ENCODE measurements at regions not wholly inside any gene's neighbourhood (a gene's known extent, or its start where the extent isn't known, plus 50 kb on each side); places are given as distances from the start of the nearest gene placed in this dataset.

DNA sequence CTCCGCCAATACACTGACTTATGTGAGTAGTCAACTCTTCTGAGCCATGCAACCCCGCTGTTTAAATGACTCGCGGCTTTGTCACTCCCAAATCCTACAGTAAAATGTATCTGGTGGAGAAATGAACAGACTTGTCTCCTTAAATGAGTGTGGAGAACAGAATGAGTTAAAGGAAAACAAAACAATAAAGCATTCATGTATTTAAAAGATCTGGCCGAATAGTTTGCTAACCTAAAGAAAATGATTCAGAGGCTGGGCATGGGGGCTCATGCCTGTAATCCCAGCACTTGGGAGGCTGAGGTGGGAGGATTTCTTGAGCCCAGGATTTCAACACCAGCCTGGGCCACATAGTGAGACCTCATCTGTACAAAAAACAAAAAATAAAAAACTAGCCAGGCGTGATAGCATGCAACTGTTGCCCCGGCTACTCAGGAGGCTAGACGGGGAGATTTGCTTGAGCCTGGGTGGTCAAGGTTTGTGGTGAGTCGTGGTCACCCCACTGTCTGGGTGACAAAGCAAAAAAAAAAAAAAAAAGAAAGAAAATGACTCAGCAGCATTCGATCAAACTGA is 86.5 kb upstream of the PFKP start:
- DNase-seq, result no peak

DNA sequence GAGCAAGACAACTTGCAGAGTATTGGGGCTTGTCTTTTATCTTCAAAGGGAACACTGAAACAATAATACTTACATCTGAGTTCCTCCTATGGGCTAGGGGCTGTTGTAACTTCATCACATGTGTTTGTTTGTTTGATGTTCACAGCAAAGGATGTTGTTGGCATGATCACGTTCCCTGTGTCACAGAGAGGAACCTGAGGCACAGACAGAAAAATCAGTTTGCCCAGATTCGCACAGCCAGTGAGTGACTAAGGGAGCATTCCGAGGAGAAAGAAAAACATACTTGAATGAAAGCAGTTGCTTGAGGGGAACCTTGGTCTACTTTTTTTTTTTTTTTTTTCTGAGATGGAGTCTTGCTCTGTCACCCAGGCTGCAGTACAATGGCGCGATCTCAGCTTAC is 87.2 kb upstream of the PFKP start:
- DNase-seq, result no peak

DNA sequence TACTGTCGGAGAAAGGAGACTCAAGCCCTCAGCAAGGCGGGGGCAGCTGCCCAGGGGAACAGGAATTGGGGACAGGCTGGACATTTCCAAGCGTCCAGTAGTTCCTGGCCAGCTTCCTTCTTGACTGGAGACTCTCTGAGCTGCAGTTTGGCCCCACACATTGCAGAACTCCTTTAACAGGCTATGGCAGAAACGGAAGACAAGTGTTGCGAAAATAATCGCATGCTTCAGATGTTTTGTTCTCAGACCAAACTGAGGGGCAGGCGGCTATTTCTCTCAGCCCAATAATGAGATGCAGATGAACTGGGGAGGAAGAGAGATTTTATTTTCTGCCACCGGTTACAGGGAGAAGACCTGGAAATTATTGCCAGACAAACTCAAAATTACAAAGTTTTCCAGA is 88.0 kb upstream of the PFKP start:
- DNase-seq, result no peak

DNA sequence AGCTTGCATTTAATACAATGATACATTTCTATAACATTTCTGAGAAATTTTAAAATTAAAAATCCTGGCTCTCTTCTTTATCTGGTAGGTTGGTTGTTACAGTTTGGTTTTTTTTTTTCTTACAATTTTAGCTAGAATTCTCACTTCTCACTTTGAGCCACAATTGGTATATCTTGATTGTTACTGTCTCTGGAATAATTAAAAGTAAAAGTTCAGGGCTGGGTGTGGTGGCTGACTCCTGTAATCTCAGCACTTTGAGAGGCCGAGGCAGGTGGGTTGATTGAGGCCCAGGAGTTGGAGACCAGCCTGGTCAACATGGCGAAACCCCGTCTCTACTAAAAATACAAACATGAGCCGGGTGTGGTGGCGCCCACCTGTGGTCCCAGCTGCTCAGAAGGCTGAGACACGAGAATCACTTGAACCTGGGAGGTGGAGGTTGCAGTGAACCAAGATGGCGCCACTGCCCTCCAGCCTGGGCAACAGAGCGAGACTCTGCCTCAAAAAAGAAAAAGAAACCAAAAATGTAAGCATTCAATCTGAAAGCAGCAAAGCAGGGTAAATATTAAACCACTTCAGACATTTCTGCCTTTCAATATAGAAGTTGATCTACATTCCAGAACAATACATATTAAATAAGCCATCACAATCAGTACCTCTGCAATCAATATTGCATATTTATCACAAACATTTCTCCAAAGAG is 88.6 kb upstream of the PFKP start:
- DNase-seq, result no peak

DNA sequence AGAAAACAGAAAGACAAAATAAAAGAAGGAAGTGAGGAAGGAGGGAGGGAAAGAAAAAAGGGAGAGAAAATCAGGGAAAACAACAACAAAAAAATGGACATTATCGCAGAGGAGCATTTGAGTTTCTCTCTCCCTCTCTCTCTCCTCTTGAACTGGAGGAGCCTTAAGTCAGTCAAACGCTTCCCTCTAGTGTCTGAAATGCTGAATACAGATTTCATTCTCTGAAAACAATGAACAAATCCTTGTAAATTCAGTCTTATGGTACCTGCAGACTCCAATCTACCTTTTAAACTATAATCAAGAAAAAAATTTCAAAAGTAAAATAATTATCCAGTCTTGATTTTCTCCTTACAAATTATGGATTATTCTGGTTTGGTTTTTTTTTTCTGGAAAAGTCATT is 89.2 kb upstream of the PFKP start:
- no peak for DNase-seq

DNA sequence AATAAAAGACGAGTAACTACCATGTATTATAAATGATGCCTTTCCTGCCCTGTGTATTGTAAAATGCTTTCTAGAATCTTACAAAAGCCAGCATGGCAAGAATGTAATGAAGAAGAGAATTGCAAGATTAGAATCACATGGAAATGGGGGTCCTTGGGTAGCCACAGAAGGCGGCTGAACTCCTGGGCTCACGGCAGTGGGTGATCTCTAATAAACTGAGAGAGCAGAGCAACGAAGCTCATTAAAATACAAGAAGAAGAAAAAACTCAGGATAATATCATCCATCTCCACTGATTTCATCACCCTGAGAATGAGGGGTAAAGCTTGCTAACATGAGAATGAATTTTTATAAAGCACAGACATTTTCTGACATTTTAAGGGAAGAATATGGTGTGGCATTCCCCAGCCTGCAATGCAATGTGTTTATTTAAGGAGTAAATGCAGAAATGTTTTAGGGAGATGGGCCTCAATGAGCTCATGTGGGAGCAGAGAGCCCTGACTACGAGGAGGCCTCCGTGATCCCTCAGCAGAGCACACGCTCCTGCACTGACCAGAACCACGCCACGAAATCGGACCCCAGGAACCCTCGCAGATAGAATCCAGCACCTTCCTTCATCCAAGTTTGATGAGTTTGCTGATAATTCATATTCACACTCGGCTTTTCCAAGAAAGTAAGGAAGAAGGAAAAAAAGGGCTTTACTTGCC is 92.7 kb upstream of the PFKP start:
- no peak for DNase-seq

DNA sequence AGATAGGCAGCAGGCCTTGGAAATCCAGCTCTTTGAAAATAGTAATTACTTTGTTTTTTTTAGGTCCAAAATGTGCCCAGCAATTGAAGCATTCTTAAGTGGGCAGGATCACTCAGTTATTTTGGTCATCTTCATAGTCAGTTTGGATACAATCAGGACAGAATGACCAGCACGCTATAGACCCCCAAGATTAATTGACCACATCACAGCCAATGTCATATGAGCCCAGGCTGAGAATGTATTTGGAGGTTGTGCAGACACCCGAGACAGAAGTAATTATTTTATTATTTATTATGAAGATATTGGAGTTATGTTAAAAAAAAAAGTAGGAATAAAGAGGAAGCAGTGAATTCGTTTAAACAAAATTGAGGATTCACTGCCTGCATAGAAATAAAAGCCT is 93.3 kb upstream of the PFKP start:
- DNase-seq, result no peak

DNA sequence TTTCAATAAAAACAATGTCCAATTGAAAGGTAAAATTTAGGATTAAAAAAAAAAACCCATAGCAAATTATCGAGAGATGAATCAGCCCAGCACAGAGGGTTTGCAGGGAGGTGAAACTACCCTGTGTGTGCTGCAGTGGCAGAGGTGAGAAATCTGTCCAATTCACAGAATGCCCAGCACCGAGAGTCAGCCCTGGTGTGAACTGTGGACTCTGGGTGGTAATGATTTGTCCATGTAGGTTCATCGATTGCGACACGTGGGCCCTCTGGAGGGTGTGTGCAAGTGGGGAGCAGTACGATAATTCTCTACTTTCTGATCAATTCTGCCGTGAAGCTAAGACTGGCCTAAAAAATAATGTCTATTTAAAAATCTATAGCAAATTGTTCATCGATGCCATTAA is 94.5 kb upstream of the PFKP start:
- DNase-seq, result no peak

DNA sequence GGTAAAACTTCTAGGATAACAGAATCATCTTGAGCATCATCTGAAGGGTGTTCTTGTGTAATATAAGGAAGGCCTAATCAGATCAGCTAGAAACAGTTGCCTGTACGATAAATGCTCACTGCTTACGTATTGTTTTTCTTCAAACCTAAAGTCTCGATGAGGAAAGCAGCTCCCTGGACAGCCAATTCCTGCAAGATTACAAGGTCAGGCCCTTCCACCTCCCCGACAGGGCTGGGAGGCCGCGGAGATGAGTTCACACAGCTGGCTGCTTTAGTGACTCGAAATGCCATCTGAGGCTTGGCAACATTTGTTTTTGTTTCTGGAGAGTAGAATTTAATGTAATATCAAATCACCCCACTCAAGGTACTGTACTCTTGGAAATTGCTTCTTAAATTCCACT is 95.1 kb upstream of the PFKP start:
- no peak for DNase-seq

DNA sequence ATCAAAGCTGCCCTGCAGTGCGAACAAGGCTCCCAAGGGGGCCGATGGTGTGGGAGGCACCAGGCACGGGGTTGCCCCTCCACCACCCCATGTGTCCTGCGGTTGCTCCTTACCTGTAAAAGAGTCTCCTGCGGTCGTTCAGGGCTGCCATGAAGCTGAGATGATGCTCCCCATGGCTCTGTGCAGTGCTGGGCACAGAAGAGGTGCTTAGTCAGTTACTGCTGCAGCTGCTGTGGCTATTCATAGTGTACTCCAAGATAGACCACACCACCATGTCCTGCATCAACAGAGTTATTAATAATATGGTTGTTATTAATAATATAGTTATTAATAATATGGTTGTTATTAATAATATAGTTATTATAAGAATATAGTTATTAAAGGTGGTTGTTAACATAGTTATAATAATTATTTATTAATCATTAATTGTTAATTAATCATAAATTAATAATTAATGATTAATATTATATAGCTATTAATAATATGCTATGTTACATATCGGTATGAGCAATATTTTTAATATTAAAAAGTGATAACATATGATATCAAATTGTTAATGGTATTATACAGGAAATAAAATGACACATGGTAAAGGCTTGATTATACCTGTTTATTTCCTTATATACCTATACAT is 97.0 kb upstream of the PFKP start:
- no peak for DNase-seq

DNA sequence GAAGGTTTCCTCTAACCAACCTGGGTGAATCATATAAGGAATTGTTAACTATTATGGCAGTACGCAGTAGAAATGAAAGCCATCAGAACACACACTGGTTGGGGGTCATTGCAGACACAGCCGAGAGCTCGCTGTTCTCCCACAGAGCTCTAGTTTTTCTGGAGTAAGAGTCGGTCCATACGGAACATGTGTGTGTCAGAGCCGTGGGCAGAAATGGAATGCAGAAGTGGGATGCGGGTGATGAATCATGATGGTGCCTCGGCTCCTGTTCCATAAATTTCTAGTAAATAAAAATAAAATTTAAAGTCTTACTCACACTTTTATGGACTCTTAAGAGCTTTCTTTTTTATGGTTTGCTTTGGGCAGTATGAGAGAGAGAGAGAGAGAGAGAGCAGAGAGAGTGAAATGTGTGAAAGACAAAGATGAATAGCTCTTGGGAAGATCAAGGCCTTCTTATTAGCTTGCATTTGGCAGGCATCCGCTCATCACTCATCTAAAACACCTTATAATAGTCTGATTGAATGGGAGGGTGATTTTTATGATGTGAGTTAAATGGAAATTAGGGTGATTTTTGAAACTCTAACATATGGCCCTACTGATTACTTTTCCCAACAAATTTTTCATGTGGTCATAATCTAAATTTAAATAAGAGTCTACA is 98.8 kb upstream of the PFKP start:
- DNase-seq, result no peak

DNA sequence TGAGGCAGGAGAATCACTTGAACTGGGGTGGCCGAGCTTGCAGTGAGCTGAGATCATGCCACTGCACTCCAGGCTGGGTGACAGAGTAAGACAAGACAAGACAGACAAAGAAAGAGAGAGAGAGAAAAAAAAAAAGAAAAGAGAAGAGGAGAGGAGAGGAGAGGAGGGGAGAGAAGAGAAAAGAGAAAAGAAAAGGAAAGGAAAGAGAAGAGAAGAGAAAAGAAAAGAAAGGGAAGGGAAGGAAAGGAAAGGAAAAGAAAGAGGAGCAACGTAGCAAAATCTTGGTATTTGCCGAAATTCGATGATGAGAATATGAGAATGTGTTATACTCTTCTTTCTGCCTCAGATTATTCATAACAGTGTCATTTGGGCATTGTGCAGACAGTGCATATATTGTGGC is 101.2 kb upstream of the PFKP start:
- DNase-seq, result no peak

DNA sequence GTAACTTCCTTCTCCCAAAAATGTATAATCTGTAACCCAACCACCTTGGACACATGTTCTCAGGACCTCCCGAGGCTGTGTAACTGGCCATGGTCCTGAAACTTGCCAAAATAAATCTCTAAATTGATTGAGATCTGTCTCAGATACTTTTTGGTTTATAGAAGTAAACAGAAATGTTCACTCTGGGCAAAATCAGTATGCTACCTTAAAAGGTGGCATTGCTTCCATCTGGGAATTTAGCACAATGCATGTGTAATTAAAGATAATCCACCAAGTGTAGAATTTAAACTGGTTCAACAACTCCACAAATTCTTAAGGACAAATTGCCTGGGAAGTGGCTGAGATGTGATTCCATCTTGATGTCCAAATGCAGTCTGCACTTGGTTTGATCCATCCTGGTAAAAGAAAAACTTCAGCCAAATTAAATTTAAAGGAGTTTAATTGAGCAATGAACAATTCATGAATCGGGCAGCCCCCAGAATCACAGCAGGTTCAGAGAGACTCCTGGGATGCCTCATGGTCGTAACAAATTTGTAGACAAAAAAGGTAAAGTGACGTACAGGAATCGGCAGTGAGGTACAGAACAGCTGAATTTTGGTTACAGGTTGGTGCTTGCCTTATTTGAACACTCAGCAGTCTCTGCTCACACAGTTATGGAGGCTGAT is 102.6 kb upstream of the PFKP start:
- no peak for DNase-seq

DNA sequence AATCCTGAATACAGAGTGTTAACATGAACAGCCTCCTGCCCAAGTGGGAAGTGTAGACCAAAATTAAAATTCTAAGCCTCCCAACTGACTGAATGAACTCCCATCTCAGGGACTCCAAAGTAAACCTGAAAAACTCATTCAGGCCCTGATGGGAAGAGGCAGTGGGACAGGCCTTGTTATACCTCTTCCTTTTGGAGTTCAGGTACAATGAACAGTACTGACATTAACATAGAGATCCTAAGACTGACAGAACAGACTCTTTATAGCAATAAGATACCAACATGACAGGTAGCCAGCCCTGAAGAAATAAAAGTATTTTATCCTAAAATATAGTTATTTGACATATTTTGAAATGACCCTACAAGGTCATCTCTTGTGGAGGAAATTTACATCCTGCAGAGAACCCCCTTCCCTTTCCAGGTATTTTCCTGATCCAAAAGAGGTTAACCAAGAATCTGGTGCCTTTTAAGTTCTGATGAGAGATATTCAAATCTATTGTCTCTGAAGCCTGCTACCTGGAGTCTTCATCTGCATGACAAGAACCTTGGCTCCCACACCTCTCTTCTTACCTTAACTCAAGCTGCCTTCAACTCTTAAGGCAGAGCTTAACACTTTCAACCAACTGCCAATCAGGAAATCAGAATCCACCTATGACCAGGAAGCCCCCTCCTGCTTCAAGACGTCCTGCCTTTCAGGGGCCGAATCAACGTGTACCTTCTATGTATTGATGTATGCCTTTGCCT is 103.3 kb upstream of the PFKP start:
- no peak for DNase-seq

DNA sequence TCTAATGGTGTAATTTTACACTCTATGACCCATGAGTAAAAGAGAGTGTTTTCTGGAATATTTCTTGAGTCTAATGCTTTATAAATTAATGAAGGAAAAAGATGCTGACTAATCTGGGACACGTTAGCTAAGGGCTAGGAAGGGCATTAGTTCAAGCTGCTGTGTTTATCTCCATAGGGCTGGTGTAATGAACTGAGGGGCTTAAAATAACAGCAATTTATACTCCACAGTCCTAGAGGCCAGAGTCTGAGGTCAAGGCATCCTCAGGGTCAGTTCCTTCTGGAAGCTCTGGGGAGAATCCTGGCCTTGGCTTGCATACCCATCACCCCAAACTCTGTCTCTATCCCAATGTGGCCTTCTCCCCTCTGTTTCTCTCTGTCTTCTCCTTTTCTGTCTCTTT is 105.2 kb upstream of the PFKP start:
- no peak for DNase-seq

DNA sequence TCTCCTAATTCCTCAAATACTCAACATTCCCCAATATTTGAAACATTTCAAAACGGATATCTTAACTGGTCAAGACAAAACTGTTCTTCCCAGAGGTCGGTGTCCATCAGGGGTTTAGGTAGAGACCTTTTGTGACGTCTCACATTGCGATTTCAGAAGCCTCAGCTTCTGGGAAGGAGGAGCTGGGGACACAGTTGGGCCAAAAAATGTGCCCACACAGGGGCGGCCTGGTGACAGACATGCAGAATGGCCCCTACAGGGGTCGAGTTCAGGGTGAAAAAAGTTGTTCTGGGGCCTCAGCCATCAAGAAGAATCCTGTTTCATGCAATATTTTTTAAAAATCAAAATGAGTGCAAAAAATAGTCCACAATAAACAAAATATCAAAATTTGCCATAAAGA is 108.7 kb upstream of the PFKP start:
- DNase-seq, result no peak

DNA sequence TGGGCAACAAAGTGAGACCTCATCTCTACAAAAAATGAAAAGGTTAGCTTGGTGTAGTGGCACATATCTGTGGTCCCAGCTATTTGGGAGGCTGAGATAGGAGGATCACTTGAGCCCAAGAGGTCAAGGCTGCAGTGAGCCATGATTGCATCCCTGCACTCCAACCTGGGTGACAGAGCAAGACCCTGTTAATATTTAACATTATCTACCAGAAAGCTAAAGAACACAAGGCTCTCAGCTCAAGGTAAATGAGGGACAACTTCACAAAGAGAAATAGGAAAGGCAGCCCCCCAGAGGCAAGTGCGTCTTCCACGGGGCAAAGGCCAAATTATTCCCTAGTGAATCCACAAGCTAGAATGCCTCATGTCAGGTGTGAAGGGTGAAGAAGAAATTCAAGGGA is 109.6 kb upstream of the PFKP start:
- DNase-seq, result no peak

DNA sequence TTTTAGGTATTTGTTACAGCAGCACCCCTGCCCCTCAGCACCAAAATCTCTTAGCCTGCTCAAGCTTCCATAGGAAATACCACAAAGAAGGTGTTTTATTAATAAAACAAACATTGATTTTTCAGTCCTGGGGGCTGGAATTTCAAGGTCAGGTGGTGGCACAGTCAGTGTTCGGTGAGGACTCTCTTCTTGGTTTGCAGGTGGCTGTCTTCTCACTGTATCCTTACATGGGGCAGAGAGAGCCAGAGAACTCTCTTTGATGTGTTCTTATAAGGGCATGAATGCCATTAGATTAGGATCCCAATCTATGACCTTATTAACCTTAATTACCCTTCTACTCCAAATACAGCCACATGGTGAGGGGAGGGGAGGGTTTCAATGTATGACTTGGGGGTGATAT is 112.3 kb upstream of the PFKP start:
- no peak for DNase-seq

DNA sequence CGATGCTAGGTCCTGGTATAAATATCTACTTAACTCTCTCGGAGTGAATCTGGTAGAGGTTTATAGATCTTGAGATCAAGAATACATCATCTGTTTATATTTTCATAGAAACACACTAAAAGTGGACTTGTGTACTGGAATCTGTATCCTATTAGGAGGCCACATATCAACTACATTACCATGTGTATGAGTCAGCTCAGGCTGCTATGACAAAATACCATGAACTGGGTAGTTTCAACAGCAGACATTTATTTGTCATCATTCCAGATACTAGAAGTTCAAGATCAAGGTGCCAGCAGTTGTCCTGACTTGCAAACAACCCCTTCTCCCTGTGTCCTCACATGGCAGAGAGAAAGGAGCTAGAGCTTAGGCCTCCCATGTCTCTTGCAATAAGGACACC is 113.9 kb upstream of the PFKP start:
- no peak for DNase-seq

DNA sequence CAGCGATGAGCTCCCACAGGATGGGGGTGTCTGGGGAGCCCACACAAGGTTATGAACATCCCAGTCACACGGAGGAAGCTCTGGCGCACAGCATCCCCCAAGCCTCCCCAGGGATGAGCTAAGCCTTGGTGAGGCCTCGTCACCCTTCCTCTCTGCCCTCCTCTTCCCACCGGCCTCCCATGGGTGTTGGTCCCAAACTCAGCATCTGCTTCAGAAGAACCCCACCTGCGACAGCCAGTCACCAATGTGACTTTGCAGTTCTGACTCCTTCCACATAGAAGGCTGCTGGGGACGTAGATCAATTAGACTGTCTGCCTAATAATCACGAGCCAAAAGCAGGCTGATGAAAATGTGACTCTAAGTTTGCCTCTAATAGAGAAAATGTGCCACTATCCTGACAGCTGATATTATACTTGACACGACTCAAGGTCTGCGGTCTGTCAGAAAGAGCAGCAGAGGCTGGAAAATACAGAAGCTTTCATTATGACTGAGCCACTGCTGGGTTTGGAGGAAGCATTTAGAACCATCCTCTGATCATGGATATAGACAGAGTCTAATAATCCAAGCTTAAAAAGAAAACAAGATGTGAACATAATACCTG is 116.0 kb upstream of the PFKP start:
- no peak for DNase-seq

DNA sequence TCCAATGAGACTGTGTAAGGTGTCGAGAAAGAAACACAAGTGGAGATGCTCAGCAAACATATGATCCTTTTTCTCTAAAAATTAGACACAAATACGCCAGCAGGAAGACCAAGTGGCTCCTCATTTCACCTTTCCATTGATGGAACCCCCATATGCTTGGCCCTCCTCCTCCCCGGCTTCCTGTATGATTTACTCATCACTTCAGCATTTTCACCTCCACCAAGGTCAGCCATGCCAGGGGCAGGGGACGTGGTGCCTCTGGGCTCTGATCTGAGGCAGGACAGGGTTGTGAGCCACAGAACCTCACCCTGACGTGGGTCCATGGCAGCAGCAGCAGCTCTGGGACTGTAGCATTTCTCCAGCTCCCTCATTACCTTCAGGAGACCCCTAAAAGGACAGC is 116.8 kb upstream of the PFKP start:
- DNase-seq, result no peak

DNA sequence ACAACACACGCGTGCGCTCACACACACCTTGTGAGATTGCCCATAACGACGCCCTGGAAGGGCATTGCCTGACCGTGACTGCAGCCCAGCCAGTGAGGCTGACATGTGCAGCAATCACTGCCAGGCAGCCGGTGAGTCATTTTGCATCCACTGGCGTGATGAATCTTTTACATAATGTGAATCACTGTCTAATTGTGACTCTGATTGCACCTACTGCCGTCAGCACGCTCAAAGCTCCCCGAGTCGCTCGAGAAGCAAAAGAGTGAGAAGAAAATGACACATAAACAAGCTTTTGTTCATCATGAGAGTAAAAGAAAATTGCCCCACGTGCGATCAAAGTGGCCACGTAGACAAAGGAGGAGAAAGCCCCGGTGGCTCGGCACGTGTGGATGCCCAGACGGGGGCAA is 117.4 kb upstream of the PFKP start:
- DNase-seq, result no peak
